Panc1 (cell line): ENCODE measurements at regions not wholly inside any gene's neighbourhood (a gene's known extent, or its start where the extent isn't known, plus 50 kb on each side); places are given as distances from the start of the nearest gene placed in this dataset.

ENCODE experiments used
- ATAC-seq: fragments of 200-7000 bp; cut with Tn5 transposase; 2 replicates; pipeline ENCODE4 v1.9.1; 2020; ENCODE audit warnings: mild to moderate bottlenecking, moderate library complexity
- BruUV-seq: library from RNA; stranded (reverse); fragments of 400-500 nt; replicated peaks from 2 replicates; lab custom pipeline; 2021; lab: Mats Ljungman, UMichigan
- CTCF ChIA-PET: fragments of 300-600 bp; sonication (Branson Sonifier 250); formaldehyde crosslinking; loops from one replicate; lab custom pipeline; 2022; ENCODE audit warnings: antibody characterized with exemption; lab: Charles Lee
- POLR2A ChIA-PET: fragments of 300-600 bp; sonication (Branson Sonifier 250); formaldehyde crosslinking; loops from one replicate; lab custom pipeline; 2022; ENCODE audit warnings: antibody characterized with exemption; lab: Charles Lee
- DNase-seq: peaks from one replicate; pipeline ENCODE4 v3.0.0-alpha.2; 2010; ENCODE audit warnings: low read depth, low spot score
- H3K27ac ChIP-seq: 2 replicates; pipeline ENCODE4 v1.5.1; 2011; ENCODE audit warnings: mild to moderate bottlenecking, low read length, inconsistent platforms
- H3K27me3 ChIP-seq: fragments of 200-500 bp; sonication (Bioruptor generic); 2 replicates; pipeline ENCODE4 v1.6.0; 2014; ENCODE audit warnings: low read length, inconsistent platforms; ENCODE audit not compliant: control insufficient read depth, insufficient read depth
- H3K36me3 ChIP-seq: fragments of 200-500 bp; sonication (Bioruptor generic); 2 replicates; pipeline ENCODE4 v1.5.1; 2014; ENCODE audit warnings: inconsistent platforms, mild to moderate bottlenecking, low read length, moderate library complexity; ENCODE audit not compliant: control insufficient read depth, insufficient read depth
- H3K4me1 ChIP-seq: 2 replicates; pipeline ENCODE4 v1.5.1; 2011; ENCODE audit warnings: inconsistent platforms, mild to moderate bottlenecking, low read length, moderate library complexity; ENCODE audit not compliant: control insufficient read depth, insufficient read depth
- H3K4me3 ChIP-seq, 2 experiments: 2 replicates each; pipeline ENCODE4 v1.5.1; 2011 to 2012; ENCODE audit warnings: low read depth in 2 of 2, low read length in 2 of 2, mild to moderate bottlenecking in 2 of 2, inconsistent platforms in 1 of 2, moderate library complexity in 1 of 2
- H3K9me3 ChIP-seq: fragments of 200-500 bp; sonication (Bioruptor generic); 2 replicates; pipeline ENCODE4 v1.5.1; 2014; ENCODE audit warnings: low read depth, mild to moderate bottlenecking, inconsistent platforms, low read length, moderate library complexity; ENCODE audit not compliant: control insufficient read depth, insufficient read depth
- POLR2AphosphoS5 ChIP-seq: IDR thresholded peaks from 2 replicates; pipeline ENCODE4 v1.6.1; 2012; ENCODE audit warnings: mild to moderate bottlenecking, low read depth, low read length, moderate library complexity
- SIN3A ChIP-seq: IDR thresholded peaks from 2 replicates; pipeline ENCODE4 v1.6.1; 2012; ENCODE audit warnings: low read depth, mild to moderate bottlenecking, low read length, moderate library complexity, borderline replicate concordance; ENCODE audit not compliant: insufficient read depth
- TCF7L2 ChIP-seq: IDR thresholded peaks from 2 replicates; pipeline ENCODE4 v1.6.1; 2011; ENCODE audit warnings: mild to moderate bottlenecking, low read depth, low read length, inconsistent platforms
- in situ Hi-C: cut with HindIII; loops from 2 replicates; pipeline ENCODE4 v1.10.0; 2016; ENCODE audit warnings: low sequenced_read_pairs, low pct_unique_long_range_greater_than_20kb
- intact Hi-C: fragments of 100-400 bp; cut with micrococcal nuclease; formaldehyde crosslinking; loops from one replicate; pipeline ENCODE4 v1.10.0; 2022; ENCODE audit not compliant: unreplicated experiment
- TF ChIP-seq, protein P1 (sequence below): fragments of 450-650 bp; IDR thresholded peaks from 2 replicates; pipeline ENCODE4 v1.5.1; 2017; ENCODE audit warnings: mild to moderate bottlenecking
- TF ChIP-seq, protein P2 (sequence below), 2 experiments: IDR thresholded peaks; 2 replicates each; pipeline ENCODE4 v1.6.1; 2011 to 2012; ENCODE audit warnings: low read depth in 2 of 2, control low read depth in 1 of 2, low read length in 1 of 2, mild to moderate bottlenecking in 1 of 2, moderate library complexity in 1 of 2; ENCODE audit not compliant: insufficient read depth in 1 of 2

DNA sequence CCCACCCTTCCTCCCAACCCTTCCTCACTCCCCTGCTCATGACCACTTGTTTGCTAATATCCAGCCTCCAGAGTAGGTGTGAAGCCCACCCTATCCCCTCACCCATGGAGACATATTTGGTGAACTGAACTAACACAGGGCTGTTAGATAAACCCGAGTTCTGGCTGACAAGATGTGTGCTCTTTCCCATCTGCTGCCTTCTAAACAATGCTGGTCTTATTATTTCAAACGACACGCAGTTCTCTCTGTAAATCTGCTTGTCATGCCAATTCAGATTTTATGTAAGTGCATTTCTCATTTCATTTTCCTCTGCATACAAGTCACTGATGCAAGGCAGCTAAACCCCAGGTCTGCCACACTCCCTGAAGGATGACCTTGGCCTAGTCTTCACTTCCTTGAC, 343.0 kb upstream of the CDH5 start:
- intact Hi-C loops, result no loop called here
- CTCF ChIA-PET, result no interaction called here
- TF ChIP-seq, protein P1, sequence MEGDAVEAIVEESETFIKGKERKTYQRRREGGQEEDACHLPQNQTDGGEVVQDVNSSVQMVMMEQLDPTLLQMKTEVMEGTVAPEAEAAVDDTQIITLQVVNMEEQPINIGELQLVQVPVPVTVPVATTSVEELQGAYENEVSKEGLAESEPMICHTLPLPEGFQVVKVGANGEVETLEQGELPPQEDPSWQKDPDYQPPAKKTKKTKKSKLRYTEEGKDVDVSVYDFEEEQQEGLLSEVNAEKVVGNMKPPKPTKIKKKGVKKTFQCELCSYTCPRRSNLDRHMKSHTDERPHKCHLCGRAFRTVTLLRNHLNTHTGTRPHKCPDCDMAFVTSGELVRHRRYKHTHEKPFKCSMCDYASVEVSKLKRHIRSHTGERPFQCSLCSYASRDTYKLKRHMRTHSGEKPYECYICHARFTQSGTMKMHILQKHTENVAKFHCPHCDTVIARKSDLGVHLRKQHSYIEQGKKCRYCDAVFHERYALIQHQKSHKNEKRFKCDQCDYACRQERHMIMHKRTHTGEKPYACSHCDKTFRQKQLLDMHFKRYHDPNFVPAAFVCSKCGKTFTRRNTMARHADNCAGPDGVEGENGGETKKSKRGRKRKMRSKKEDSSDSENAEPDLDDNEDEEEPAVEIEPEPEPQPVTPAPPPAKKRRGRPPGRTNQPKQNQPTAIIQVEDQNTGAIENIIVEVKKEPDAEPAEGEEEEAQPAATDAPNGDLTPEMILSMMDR, result no peak
- TF ChIP-seq SIN3A (no peak), TCF7L2 (no peak)

DNA sequence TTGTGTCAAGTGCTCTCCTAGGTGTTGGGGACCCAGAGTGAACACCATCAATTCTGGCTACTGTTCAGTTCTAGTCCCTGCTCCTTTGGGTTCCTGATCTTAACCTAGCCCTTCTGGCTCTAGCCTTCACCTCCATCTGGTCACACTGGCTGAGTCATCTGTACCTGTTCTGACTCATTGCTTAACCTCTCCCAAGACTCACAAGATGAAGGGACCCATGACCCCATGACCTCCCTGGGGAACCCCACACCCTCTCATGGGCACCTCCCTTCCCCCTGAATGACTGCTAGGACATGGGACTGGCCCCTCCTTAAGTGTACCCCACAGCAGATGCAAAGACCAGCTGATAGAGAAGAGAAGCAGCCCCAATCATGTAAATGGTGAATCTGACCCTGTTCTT, 345.8 kb upstream of the CDH5 start:
- DNase-seq, result no peak
- intact Hi-C loops, result no loop called here
- Histone ChIP-seq H3K27ac (no peak overlapping the region), H3K4me3 (no peak overlapping the region), H3K27me3 (no peaks in the 10 kb centered on the region), H3K36me3 (no peaks in the 10 kb centered on the region), H3K9me3 (no peaks in the 10 kb centered on the region), H3K4me1 (no peaks in the 10 kb centered on the region)
- ChIA-PET POLR2A (no interaction called here), CTCF (no interaction called here)
- in situ Hi-C loops, result no loop called here
- BruUV-seq, result no TSS peak
- ATAC-seq, result no peak
- TF ChIP-seq TCF7L2 (no peak), SIN3A (no peak), POLR2AphosphoS5 (no peak)
- TF ChIP-seq, protein P2, sequence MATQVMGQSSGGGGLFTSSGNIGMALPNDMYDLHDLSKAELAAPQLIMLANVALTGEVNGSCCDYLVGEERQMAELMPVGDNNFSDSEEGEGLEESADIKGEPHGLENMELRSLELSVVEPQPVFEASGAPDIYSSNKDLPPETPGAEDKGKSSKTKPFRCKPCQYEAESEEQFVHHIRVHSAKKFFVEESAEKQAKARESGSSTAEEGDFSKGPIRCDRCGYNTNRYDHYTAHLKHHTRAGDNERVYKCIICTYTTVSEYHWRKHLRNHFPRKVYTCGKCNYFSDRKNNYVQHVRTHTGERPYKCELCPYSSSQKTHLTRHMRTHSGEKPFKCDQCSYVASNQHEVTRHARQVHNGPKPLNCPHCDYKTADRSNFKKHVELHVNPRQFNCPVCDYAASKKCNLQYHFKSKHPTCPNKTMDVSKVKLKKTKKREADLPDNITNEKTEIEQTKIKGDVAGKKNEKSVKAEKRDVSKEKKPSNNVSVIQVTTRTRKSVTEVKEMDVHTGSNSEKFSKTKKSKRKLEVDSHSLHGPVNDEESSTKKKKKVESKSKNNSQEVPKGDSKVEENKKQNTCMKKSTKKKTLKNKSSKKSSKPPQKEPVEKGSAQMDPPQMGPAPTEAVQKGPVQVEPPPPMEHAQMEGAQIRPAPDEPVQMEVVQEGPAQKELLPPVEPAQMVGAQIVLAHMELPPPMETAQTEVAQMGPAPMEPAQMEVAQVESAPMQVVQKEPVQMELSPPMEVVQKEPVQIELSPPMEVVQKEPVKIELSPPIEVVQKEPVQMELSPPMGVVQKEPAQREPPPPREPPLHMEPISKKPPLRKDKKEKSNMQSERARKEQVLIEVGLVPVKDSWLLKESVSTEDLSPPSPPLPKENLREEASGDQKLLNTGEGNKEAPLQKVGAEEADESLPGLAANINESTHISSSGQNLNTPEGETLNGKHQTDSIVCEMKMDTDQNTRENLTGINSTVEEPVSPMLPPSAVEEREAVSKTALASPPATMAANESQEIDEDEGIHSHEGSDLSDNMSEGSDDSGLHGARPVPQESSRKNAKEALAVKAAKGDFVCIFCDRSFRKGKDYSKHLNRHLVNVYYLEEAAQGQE (IDR thresholded peaks at IDR 0.05; ENCODE audit: insufficient read depth in 1 of 2, low read depth in 2 of 2, low read length in 1 of 2), result no peak
- TF ChIP-seq, protein P1, result no peak

More for the DNA sequence above, 343.0 kb upstream of the CDH5 start:
- DNase-seq, result no peak
- H3K4me1 ChIP-seq, result no peaks in the 10 kb centered on the region
- ATAC-seq, result no peak
- no TSS peak for BruUV-seq
- no peak overlapping the region for H3K4me3 ChIP-seq
- H3K9me3 ChIP-seq, result no peaks in the 10 kb centered on the region
- H3K36me3 ChIP-seq, result no peaks in the 10 kb centered on the region
- H3K27me3 ChIP-seq, result no peaks in the 10 kb centered on the region
- no peak overlapping the region for H3K27ac ChIP-seq
- POLR2A ChIA-PET, result no interaction called here
- in situ Hi-C loops, result no loop called here
